Astrocyte of the hippocampus (primary cell): ENCODE measurements at regions not wholly inside any gene's neighbourhood (a gene's known extent, or its start where the extent isn't known, plus 50 kb on each side); places are given as distances from the start of the nearest gene placed in this dataset.
"Not testable (repeated sequence)": the region's sequence is repeated elsewhere in the genome, so short reads cannot be mapped to it uniquely, and the experiment has no call there.

Experiments
- DNase-seq: peaks from one replicate; pipeline ENCODE4 v3.0.0; 2011; ENCODE audit warnings: low read depth, low spot score

DNA sequence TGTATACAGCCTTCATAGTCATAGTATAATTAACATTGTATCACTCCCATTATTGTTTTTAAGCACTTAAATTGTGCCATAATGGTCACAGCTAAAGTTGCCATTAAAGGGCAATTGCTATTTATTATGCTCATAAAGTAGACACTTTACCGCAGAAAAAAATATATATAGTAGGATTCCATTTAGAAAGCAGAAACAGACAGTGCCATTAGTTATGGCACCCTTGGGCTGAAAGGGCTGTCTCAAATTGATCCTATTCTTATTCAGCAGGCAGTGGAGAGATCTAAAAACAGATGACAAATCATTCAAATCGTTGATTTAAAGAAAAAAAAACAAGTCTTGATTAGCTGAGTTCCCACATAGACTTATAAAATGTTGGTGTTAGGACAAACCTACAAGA is 514.2 kb upstream of the ROBO2 start:
- no peak for DNase-seq

DNA sequence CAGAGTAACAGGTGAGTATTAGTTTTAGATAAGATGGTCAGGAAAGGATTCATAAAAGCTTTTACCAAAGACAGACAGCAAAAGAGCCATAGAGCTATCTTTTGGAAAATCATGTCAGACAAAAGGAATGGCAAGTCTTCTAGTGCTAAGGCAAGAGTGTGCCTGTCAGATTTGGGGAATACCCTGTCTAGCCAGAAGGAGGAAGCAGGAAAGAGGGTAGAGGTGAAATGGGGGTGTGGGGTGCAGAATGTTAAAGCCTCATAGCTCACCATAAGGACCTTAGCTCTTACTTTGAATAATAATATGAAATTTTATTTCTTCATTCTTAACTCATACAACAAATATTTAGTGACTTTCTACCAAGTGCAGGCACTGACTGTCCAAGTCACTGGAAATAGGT is 512.1 kb upstream of the ROBO2 start:
- no peak for DNase-seq

DNA sequence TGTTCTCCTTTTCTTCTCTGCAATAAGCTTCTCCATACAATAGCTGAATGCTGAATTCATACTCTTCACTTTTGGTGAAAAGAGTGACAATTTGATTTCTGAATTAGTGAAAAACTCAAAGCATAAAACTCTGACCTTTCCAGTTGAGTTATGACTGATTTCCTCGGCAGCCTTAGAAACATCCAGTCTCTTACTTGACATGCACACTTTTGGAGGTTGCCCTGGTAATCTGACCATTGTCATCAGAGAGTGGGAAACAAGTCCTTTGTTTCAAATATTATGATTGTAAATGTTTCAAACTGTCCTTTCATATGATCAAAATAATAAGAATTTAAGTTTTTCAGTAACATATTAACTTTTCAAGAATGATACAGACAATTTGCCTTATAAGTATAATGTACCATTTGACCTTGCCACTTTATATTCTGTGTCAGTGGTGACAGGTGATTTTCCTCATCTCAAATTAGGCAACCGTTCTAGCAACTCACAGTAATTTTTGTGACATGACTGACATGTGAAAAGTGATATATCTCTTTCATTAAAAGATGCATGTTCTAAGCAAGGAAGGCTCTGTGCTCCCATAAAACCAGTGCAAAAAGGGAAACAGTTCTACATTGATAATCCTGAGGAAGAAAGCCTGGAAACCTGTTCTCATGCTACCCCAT is 507.6 kb upstream of the ROBO2 start:
- DNase-seq = no peak

DNA sequence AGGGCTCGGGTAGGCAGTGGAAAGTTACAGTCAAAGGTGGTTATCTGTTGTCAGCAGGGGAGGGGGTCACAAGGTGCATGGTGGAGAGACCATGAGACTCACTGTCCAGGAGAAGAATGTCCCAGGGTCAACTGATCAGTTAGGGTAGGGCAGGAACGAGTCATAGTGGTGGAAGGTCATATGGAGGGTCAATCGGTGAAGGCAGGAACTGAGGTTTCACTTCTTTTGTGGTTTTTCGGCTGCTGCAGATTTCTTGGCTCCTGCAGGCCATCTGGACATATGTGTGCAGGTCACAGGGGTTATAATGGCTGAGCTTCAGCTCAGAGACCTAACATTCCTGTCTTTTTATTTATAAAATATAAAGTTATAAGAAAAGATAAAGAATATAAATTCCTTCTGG is 506.2 kb upstream of the ROBO2 start:
- not testable (repeated sequence) for DNase-seq

DNA sequence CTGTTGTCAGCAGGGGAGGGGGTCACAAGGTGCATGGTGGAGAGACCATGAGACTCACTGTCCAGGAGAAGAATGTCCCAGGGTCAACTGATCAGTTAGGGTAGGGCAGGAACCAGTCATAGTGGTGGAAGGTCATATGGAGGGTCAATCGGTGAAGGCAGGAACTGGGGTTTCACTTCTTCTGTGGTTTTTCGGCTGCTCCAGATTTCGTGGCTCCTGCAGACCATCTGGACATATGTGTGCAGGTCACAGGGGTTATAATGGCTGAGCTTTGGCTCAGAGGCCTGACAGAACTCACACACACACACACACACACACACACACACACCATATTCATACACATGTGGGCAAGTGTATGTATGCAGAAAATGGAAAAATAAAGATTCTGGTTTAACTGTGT is 502.0 kb upstream of the ROBO2 start:
- DNase-seq = not testable (repeated sequence)

DNA sequence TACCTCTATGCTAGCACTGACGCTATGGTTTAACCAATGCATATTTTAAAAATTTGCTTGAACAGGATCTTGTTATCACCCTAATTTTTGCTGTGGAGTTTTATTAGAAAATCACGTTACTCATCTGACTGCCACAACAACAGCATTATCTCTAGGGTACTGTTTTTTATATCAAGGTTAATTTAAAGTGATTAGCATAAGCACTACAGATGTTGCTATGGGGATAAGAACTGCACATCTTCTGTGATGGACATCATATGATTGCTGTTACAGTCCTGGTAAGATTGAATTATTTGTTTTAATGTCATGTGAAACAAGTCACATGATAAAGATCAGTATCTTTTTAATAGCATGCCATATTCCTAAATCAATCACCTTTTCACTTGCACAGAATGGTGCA is 492.2 kb upstream of the ROBO2 start:
- DNase-seq = no peak

DNA sequence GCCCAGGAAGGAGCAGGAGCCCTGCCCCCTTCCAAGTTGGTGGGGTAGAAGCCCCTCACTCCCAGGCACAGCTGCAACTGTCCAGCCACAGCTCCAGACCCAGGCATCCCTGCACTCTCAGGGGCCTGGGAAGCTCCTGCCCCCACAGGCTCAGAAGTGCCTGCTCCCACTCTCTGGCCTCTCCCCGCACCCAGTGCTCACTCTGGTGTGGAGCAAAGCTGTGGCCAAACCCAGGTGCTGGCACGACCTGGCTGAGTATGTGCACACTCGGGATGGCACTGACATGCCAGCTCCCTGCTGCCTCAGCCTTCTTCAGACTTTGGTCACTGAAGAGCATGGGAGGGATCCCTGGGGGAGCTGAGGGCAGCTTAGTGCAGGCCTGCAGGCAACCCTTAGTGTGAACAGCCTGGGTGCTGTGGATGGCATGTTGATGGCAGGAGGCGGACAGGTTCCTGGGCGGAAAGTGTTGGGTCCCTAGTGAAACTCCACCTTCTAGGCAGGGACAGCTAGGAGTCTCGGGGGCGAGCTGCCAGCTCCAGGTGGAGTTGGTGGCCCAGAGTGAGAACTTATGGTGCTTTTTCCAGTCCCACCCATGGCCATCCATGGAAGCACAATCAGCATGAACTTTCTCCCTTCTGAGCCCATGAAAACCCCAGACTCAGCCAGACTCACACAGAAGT is 489.2 kb upstream of the ROBO2 start:
- DNase-seq = no peak

DNA sequence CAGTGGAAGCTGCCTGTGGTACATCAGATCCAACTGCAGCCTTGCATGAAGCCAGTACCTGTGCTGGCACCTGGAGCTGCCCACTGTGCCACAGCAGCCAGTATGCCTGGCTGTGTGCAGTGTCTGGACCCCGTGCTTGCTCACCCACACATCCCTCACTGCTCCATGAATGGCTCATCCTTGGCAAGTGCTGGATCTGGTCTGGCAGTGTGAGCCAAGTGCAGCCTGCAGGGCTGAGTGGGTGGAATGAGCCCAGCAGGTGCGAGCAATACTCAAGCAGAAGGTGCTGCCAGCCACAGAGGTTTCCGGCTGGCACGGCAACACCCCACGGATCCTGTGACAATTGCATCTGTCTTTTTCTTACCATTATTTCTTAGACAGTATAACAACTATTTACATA is 488.2 kb upstream of the ROBO2 start:
- DNase-seq = no peak

DNA sequence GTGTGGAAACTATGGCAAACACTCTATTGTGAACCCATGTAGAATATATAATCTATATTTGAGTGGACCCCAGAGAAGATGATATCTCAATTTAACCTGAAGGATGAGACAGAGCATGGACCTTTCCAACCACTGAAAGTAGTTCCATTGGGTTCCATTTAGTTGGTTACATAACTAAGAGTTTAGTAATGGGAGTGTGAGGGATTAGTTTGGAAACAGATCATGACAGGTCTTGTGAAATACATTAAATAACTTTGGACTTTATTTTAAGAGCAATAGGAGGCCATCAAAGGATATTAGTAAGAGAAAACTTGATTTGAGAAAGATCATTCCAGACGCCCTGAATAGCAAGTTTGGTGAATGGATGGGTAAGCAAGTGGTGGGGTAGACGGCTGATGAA is 487.2 kb upstream of the ROBO2 start:
- DNase-seq = no peak

DNA sequence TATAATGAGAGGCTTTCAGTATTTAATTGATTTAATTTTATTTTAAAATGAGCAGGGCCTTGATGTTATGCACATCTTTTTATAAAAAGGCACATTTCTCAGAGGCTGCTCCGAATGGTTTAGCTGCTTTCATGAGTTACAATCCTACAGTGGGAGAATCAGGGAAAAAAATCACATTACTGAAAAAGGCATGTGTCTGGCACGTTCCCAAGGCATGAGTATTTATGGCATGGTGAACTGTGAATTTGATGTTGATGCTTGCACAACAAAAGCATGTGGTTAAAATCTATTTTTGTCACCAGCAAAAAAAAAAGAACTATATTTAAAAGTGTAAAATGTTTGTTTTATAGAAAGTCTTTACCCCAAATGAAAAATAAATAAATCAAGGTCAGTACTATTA is 485.2 kb upstream of the ROBO2 start:
- peak; percentile 61 for DNase-seq

DNA sequence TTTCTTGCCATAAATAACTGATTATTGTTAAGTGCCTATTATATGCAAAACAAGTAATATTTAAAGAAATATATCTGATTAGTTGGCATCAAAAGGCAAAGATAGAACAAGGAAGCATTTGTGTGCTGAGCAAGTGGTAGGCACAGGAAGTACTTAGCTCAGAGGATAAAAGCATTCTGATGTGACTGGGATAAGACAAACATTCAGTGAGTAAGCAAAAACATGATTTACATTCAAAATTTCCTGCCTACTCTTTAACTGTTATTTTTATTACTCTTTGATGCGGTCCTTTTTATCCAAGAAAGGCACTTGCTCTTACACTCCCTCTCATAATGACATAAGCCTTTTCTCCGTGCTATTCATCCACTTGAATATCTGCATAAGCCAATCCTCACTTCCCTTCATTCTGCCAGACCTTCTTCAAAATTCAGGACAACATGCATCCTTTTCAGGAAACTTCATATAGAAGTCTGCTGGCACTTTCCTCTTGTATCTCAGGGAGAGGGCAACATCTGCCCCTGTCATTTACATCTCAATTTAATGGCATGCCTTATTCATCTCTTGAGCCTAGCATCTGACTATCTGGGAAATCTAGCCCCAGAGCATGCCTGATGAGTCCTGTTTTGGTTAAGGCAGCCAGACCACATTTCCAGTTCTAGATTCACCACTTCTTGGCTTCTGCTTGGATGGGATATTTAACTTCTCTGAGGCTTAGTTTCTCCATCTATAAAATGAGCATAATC is 478.2 kb upstream of the ROBO2 start:
- peak; percentile 21 for DNase-seq

DNA sequence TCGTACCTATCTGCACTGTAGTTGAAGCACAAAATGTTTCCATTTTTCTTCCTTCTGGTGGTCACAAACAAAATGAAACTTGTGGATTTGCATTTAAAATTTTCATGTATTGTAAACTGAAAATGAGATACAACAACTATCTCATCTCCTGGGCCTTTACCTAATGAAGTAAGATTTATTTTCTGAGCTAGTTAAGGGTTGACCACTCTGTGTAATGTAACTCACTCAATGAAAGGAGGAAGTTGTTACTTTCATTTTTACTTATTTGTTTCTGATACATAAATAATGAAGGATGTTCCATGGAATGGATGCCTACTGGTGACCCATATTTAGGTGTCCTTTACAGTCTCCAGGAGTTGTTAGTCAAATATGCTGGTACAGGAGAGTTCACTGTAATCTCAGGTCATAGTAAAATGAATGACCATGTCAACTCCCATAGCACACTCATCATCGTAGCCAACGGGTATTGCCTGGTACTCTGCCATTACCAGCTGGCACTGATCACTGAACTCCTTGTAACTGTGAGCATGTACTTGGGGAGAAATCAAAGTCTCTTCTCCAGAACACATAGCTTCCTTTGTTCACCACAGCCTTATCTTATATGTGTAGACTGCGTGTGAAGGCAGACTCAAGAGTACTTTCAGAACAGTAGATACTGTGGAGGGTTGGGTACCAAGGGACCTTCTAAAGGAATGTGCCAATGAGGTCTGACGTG is 474.2 kb upstream of the ROBO2 start:
- DNase-seq = no peak

DNA sequence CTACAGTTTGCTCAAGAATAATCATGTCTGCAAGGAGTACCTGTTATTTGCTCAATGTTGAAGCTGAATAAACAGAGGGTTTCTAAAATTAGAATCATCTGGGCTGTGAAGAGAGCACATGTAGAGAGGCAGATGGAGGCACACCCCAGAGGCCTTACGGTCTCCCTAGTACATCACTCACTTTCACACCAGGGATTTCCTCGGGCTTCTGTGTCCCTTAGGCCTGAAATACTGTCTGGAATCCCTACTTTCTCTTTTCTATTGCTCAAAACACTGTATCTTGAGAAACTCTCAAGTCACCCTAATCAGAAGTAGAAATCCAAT is 473.7 kb upstream of the ROBO2 start:
- no peak for DNase-seq

DNA sequence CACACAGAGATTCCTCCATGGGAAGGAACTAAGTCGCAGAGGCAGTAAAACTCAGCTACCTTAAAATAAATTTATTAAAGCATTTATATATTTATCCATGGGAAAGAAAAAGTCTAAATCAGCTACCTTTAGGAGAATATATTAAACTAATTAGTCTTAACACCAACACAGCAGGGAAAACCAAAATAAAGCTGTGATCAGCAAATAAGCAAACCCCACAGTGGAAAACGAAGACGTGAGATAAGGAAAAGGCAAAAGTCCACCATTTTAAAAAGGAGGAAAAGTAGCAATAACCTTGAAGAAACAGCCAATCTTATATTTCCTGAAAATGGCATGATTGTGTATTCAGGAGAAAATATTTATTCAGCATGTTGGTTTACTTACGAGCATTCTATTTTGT is 473.0 kb upstream of the ROBO2 start:
- no peak for DNase-seq

DNA sequence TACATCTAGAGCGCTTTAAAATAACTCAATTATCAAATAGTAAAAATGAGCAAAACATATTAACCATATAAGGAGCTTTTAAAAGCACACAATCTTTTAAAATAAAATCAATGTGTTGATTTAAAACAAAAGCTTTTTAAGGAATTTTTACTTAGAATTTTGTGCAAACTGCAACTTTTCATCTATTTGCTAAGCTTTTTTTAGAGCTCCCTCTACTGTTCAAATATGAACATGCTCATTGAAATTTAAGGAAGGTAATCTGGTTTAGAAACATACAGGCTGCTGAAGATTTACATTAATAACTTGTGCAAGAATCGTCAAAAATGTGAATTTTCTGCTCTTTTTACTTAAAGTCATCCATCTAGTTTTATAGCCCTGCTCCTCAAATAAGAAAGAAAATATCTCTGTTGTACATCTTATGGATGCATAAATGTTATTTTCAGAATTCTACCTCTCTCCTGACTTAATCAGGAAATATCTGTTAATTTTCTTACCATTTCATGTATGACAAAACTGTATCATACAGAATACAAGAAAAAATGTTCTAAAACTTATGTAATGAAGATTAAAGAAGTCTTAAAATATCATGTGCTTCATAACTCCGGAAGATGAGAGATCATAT is 469.4 kb upstream of the ROBO2 start:
- peak; percentile 25 for DNase-seq

DNA sequence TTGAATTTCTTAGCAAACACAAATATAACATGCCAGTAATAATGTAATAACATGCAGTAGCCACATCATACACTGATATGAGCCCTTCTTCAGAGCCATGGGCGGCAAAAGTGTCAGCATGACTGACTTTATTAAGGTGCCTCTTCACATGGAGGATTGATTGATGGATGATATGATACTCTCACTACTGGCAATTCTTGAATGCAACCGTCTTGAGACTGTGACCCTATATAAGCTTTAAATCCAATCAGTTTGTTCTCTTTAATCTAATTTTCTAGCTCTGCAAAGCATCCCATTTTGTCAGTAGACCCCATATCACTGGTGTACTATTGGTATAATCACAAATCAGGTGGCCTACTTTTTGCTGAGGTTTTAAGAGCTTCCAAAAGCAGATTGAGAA is 463.7 kb upstream of the ROBO2 start:
- no peak for DNase-seq

DNA sequence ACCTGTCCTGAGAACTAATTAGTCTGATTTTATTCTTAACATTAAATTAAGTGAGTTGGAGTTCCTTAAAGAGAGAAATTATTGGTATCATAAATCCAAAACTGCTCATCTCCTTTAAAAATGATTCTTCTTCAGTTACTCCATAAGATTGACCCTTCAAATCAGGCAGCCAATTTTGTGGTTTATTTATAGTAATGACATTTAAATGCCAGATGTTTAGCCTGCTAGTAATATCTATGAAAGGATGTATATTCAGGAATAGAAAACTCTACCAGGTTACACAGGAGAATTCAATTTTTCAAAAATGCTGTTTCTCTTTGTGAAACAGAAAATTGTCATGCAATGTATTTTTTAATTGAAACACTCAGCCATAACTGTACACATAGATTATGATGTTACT is 457.8 kb upstream of the ROBO2 start:
- DNase-seq = no peak

DNA sequence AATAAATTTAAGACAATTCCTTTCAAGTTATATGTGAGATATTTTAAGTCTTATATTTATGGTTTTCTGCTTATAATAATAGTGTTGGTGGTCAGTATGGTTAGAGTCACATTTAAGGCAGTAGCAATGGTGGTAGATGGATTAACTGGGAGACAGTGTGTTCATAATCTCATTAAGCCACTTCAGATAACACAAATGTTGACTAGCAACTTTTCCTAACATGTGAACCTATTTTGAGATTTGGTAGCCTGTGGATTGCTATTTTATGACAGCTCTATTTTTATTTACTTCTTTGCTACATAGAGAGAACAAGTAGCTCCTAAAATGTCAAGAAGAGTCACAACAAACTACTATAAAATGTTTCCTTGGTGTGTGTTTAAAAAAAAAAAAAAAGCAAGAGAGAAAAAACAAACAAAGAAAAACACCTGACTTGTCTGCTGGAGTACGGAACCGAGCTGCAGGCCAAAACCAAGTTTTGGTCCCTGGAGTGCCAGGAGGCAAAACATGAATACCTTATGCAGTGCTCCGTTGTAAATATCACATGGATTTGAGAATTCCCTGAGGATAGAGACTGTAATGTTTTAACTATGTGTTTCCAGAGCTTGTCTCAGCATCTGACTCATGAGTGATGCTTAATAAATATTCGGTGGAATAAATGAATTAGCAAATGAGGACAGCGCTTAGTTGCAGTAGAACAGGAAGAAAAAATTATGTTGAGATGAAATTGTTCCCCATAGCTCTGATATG is 457.1 kb upstream of the ROBO2 start:
- DNase-seq = no peak

DNA sequence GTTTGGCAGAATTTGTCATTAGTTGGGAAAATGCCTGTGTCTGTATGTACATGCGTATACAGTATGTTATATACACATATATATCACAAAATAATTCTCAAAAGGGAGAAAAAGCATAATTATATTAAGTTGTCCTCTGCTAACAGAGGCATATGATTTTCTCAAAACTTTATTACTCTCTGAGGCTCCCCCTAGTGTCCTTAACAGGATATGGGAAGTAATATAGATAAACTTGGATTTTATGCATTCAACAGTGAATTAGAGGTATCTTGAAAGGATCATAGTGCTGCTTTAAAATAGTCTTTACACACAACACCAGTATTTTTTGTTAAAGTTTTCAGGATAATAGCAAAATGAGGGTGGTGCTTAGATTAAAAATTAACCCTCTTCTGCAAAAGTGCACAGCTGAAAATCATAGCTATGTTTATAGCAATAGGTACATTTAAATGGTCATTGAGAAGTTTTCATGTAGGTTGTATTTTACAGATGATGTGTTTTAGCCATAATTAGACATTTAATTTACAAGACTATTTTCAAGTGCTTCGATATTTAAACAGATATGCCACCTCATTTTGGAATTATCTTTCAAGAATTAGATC is 454.0 kb upstream of the ROBO2 start:
- DNase-seq = peak; percentile 31

DNA sequence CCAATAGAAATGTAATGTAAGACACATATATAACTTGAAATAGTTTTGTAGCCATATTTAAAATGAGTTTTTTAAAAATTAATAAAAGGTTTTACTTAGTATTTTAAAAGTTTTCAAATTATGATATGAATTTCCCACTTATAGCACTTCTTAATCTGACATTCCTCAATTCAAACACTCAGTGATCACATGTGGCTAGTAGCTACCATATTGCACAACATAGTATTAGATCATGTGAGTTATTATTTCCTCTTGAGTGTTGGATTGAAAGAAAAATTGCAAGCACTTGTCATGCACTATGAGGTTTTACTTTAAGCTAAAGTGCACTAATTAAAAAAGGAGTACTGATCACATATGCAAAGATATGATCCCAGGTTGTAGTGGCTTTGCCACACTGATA is 453.4 kb upstream of the ROBO2 start:
- no peak for DNase-seq

DNA sequence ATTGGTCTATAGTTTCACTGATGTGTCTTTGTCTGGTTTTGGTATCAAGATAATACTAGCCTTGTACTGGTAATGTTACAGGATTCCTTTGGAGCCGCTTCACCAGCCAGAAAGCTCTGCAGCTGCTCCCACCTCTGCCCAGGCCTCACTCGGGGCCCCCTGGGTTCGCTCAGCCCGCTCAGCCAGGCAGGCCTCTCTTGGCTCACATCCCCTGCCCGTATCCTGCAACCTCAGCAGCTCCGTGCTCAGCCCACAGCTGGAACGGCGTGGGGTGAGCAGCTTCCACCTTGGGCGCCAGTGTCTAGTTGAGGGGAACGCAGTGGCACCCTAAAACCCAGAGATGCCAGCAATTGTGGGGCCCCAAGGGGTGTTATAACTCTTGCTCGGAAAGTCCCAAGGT is 429.7 kb upstream of the ROBO2 start:
- DNase-seq = no peak
